SK-N-SH (cell line): ENCODE measurements at regions not wholly inside any gene's neighbourhood (a gene's known extent, or its start where the extent isn't known, plus 50 kb on each side); places are given as distances from the start of the nearest gene placed in this dataset.

Experiments used
- FOSL2 ChIP-seq: IDR thresholded peaks from 2 replicates; pipeline ENCODE4 v1.4.0; 2012; ENCODE audit warnings: low read depth, mild to moderate bottlenecking, moderate library complexity, borderline replicate concordance
- FOXJ3 ChIP-seq: sonication (generic); formaldehyde crosslinking; IDR thresholded peaks from 2 replicates; pipeline ENCODE4 v1.5.1; 2020; ENCODE audit warnings: mild to moderate bottlenecking, missing genetic modification reagents
- SMC3 ChIP-seq: IDR thresholded peaks from 2 replicates; pipeline ENCODE4 v1.6.1; 2012; ENCODE audit warnings: low read depth, low read length, improper control_type of control experiment
- TCF12 ChIP-seq: IDR thresholded peaks from 2 replicates; pipeline ENCODE4 v1.4.0; 2012
- TF ChIP-seq, protein P1 (sequence below): fragments of 200-600 bp; sonication (generic); IDR thresholded peaks from 2 replicates; pipeline ENCODE4 v1.6.1; 2017; ENCODE audit warnings: antibody characterized with exemption, mild to moderate bottlenecking, moderate library complexity
- TF ChIP-seq, protein P2 (sequence below): IDR thresholded peaks from 2 replicates; pipeline ENCODE4; 2012
- TF ChIP-seq, protein P3 (sequence below): fragments of 150-350 bp; IDR thresholded peaks from 2 replicates; pipeline ENCODE4 v1.6.1; 2017; ENCODE audit warnings: antibody characterized with exemption, low read length, low read depth, borderline replicate concordance

DNA sequence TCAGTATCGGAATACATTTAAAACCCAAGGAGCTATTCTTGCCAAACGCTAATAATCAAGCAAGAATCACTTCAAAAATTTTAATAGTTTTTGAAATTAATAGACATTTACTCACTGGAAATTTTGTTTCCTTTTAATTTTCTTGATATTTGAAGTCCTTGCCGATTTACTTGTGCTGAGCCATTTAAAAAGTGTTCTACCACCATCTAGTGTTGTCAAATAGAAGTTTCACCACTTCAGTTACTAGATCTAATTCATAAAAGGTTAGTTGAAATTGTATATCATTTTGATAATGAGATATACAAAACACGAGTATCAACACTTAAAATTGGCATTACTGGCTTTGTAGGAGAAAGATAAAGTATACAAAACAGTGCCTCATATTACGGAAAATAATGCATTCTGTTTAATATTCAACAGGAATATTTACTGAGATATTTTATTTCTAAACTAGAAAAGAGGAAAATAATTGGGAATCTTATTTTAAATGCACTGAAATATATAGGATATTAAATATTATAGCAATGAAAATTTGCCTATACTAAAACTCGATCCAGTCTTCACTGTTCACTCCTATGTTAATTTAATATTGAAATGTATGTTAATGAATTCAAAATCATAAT lies 664.8 kb upstream of the SEMA3D start:
- no peak for TF ChIP-seq TCF12
- TF ChIP-seq, protein P1, sequence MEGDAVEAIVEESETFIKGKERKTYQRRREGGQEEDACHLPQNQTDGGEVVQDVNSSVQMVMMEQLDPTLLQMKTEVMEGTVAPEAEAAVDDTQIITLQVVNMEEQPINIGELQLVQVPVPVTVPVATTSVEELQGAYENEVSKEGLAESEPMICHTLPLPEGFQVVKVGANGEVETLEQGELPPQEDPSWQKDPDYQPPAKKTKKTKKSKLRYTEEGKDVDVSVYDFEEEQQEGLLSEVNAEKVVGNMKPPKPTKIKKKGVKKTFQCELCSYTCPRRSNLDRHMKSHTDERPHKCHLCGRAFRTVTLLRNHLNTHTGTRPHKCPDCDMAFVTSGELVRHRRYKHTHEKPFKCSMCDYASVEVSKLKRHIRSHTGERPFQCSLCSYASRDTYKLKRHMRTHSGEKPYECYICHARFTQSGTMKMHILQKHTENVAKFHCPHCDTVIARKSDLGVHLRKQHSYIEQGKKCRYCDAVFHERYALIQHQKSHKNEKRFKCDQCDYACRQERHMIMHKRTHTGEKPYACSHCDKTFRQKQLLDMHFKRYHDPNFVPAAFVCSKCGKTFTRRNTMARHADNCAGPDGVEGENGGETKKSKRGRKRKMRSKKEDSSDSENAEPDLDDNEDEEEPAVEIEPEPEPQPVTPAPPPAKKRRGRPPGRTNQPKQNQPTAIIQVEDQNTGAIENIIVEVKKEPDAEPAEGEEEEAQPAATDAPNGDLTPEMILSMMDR, result peak; percentile 85
- TF ChIP-seq FOXJ3, result no peak
- peak; percentile 41 for TF ChIP-seq SMC3
- no peak for TF ChIP-seq FOSL2
- TF ChIP-seq, protein P2, sequence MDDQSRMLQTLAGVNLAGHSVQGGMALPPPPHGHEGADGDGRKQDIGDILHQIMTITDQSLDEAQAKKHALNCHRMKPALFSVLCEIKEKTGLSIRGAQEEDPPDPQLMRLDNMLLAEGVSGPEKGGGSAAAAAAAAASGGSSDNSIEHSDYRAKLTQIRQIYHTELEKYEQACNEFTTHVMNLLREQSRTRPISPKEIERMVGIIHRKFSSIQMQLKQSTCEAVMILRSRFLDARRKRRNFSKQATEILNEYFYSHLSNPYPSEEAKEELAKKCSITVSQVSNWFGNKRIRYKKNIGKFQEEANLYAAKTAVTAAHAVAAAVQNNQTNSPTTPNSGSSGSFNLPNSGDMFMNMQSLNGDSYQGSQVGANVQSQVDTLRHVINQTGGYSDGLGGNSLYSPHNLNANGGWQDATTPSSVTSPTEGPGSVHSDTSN, result no peak
- TF ChIP-seq, protein P3, sequence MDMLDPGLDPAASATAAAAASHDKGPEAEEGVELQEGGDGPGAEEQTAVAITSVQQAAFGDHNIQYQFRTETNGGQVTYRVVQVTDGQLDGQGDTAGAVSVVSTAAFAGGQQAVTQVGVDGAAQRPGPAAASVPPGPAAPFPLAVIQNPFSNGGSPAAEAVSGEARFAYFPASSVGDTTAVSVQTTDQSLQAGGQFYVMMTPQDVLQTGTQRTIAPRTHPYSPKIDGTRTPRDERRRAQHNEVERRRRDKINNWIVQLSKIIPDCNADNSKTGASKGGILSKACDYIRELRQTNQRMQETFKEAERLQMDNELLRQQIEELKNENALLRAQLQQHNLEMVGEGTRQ, result no peak
